ENCODE measurements at regions not wholly inside any gene's neighbourhood (a gene's known extent, or its start where the extent isn't known, plus 50 kb on each side); places are given as distances from the start of the nearest gene placed in this dataset.
"Not testable (repeated sequence)": the region's sequence is repeated elsewhere in the genome, so short reads cannot be mapped to it uniquely, and the experiment has no call there.

DNA sequence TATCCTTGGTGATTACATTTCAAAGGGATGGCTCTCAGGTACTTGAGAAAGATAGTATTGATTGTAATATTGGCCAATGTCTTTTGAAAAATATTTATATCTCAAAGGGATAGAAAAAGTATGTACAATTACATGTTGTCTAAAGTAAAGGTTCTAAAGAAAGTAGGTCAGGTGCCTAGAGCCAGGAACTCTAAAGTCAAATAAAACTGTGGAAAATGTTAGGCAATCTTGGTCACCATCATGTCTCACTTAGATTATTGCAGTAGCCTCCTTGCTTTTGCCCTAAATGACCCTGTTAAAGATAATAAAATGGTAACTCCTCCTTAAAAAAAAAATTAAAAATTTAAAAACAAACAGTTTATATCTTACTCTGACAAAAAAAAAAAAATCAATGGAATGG is 198.5 kb upstream of the ARPP21 start:
- H3K27me3 Mint-ChIP-seq (ENCODE audit: unreplicated experiment): no peaks in the 10 kb centered on the region
- no peak overlapping the region for H3K4me3 Mint-ChIP-seq (ENCODE audit: low read depth, unreplicated experiment)
- H3K9me3 Mint-ChIP-seq (ENCODE audit: low read depth, unreplicated experiment): no peaks in the 10 kb centered on the region
- no peaks in the 10 kb centered on the region for H3K4me1 Mint-ChIP-seq (ENCODE audit: low read depth, unreplicated experiment)
- intact Hi-C loops (cut with micrococcal nuclease; ENCODE audit: unreplicated experiment): no loop called here
- no peaks in the 10 kb centered on the region for H3K36me3 Mint-ChIP-seq (ENCODE audit: insufficient read depth, unreplicated experiment)
- TF ChIP-seq, protein P1, sequence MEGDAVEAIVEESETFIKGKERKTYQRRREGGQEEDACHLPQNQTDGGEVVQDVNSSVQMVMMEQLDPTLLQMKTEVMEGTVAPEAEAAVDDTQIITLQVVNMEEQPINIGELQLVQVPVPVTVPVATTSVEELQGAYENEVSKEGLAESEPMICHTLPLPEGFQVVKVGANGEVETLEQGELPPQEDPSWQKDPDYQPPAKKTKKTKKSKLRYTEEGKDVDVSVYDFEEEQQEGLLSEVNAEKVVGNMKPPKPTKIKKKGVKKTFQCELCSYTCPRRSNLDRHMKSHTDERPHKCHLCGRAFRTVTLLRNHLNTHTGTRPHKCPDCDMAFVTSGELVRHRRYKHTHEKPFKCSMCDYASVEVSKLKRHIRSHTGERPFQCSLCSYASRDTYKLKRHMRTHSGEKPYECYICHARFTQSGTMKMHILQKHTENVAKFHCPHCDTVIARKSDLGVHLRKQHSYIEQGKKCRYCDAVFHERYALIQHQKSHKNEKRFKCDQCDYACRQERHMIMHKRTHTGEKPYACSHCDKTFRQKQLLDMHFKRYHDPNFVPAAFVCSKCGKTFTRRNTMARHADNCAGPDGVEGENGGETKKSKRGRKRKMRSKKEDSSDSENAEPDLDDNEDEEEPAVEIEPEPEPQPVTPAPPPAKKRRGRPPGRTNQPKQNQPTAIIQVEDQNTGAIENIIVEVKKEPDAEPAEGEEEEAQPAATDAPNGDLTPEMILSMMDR (IDR thresholded peaks at IDR 0.05; ENCODE audit: unreplicated experiment): no peak
- no peak overlapping the region for H3K27ac Mint-ChIP-seq (ENCODE audit: unreplicated experiment)
- no peak for DNase-seq
- no TSS peak for BruUV-seq (replicated peaks)
- CTCF ChIA-PET: no interaction called here

DNA sequence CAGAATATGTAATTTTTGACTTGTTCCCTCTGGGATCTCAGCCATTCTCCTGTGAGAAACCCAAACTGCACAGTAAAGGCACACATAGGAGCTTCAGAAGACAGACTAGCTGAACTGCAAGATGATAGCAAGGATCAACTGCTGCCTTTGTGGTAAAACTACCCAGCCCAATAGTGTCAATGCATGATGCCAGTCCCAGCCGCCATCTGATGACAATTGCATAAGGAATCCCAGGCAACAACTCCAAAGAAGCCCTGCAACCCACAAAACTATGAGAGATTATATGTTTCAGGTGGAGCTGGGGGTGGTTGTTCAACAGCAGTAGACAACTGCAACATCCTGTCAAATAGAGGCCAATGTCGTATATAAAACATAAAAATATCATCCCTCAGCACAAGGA is 192.4 kb upstream of the ARPP21 start:
- Mint-ChIP-seq H3K27me3 (ENCODE audit: unreplicated experiment) (no peaks in the 10 kb centered on the region), H3K27ac (ENCODE audit: unreplicated experiment) (no peak overlapping the region), H3K9me3 (ENCODE audit: low read depth, unreplicated experiment) (no peaks in the 10 kb centered on the region), H3K36me3 (ENCODE audit: insufficient read depth, unreplicated experiment) (no peaks in the 10 kb centered on the region), H3K4me3 (ENCODE audit: low read depth, unreplicated experiment) (no peak overlapping the region), H3K4me1 (ENCODE audit: low read depth, unreplicated experiment) (no peaks in the 10 kb centered on the region)
- intact Hi-C loops (cut with micrococcal nuclease; ENCODE audit: unreplicated experiment): no loop called here
- TF ChIP-seq, protein P1 (IDR thresholded peaks at IDR 0.05; ENCODE audit: unreplicated experiment): no peak
- no peak for DNase-seq
- CTCF ChIA-PET: no interaction called here
- BruUV-seq (replicated peaks): no TSS peak

DNA sequence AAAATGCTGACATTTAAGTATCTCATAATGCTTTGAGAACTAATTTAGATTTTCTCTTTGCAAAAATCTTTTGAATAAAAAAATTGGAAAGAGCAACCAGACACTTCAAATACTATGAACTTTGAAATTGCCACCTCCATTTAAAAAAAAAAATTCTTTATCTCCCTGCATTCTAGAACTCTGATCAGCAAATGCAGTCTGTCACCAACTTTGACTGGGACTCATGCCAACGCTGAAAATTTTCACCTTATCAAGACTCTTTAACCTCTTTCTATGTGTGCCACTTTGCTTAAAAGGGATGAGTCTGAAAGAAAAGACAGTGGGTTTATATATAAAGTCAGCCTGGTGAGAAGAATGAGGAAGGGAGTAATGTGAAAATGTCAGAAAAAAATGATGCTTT is 191.2 kb upstream of the ARPP21 start:
- H3K9me3 Mint-ChIP-seq (ENCODE audit: low read depth, unreplicated experiment): no peaks in the 10 kb centered on the region
- no peaks in the 10 kb centered on the region for H3K36me3 Mint-ChIP-seq (ENCODE audit: insufficient read depth, unreplicated experiment)
- H3K27ac Mint-ChIP-seq (ENCODE audit: unreplicated experiment): no peak overlapping the region
- BruUV-seq (replicated peaks): no TSS peak
- no peaks in the 10 kb centered on the region for H3K4me1 Mint-ChIP-seq (ENCODE audit: low read depth, unreplicated experiment)
- intact Hi-C loops (cut with micrococcal nuclease; ENCODE audit: unreplicated experiment): no loop called here
- TF ChIP-seq, protein P1 (IDR thresholded peaks at IDR 0.05; ENCODE audit: unreplicated experiment): no peak
- no peaks in the 10 kb centered on the region for H3K27me3 Mint-ChIP-seq (ENCODE audit: unreplicated experiment)
- CTCF ChIA-PET: no interaction called here
- no peak overlapping the region for H3K4me3 Mint-ChIP-seq (ENCODE audit: low read depth, unreplicated experiment)
- no peak for DNase-seq

DNA sequence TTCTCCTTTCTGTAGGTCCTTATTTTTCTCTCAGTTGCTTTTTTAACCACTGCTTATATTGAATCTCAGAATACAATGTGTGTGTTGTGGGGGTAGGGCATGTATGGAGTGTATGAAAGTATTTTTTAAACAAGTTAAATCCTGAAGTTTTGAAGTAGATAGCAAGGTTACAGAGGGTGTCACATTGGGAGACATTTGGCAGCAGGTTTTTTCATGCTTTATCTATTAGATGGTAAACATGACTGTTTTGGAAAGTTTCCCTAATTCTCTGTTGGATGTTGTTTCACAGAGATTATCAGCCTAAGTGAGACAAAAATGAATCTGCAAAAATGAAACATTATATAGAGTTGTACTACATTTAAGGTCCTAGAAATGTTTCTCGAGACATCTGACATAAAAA is 190.6 kb upstream of the ARPP21 start:
- H3K4me3 Mint-ChIP-seq (ENCODE audit: low read depth, unreplicated experiment): no peak overlapping the region
- no peak for DNase-seq
- no peaks in the 10 kb centered on the region for H3K27me3 Mint-ChIP-seq (ENCODE audit: unreplicated experiment)
- H3K27ac Mint-ChIP-seq (ENCODE audit: unreplicated experiment): no peak overlapping the region
- H3K9me3 Mint-ChIP-seq (ENCODE audit: low read depth, unreplicated experiment): peaks cover under 1% of the 10 kb centered on the region
- TF ChIP-seq, protein P1 (IDR thresholded peaks at IDR 0.05; ENCODE audit: unreplicated experiment): no peak
- no peaks in the 10 kb centered on the region for H3K4me1 Mint-ChIP-seq (ENCODE audit: low read depth, unreplicated experiment)
- intact Hi-C loops (cut with micrococcal nuclease; ENCODE audit: unreplicated experiment): no loop called here
- CTCF ChIA-PET: no interaction called here
- BruUV-seq (replicated peaks): no TSS peak
- H3K36me3 Mint-ChIP-seq (ENCODE audit: insufficient read depth, unreplicated experiment): no peaks in the 10 kb centered on the region

DNA sequence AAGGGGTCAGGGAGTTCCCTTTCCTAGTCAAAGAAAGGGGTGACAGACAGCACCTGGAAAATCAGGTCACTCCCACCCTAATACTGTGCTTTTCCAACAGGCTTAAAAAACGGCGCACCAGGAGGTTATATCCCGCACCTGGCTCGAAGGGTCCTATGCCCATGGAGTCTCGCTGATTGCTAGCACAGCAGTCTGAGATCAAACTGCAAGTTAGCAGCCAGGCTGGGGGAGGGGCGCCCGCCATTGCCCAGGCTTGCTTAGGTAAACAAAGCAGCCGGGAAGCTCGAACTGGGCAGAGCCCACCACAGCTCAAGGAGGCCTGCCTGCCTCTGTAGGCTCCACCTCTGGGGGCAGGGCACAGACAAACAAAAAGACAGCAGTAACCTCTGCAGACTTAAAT is 184.5 kb upstream of the ARPP21 start:
- H3K9me3 Mint-ChIP-seq (ENCODE audit: low read depth, unreplicated experiment): peaks cover 13% of the 10 kb centered on the region
- H3K4me3 Mint-ChIP-seq (ENCODE audit: low read depth, unreplicated experiment); DNase-seq; BruUV-seq (replicated peaks); H3K27me3 Mint-ChIP-seq (ENCODE audit: unreplicated experiment); H3K36me3 Mint-ChIP-seq (ENCODE audit: insufficient read depth, unreplicated experiment); CTCF ChIA-PET; intact Hi-C loops (cut with micrococcal nuclease; ENCODE audit: unreplicated experiment); H3K27ac Mint-ChIP-seq (ENCODE audit: unreplicated experiment); H3K4me1 Mint-ChIP-seq (ENCODE audit: low read depth, unreplicated experiment): not testable (repeated sequence)

All from Calu3 (cell line).